Central memory CD8-positive, alpha-beta T cell (primary cell): ENCODE measurements at regions not wholly inside any gene's neighbourhood (a gene's known extent, or its start where the extent isn't known, plus 50 kb on each side); places are given as distances from the start of the nearest gene placed in this dataset.
"Not testable (repeated sequence)": the region's sequence is repeated elsewhere in the genome, so short reads cannot be mapped to it uniquely, and the experiment has no call there.

Experiments used
- ATAC-seq: fragments of 150-1000 bp; cut with Tn5 transposase; replicated peaks from 2 replicates; pipeline ENCODE4 v1.10.0; 2022; ENCODE audit warnings: mild to moderate bottlenecking, moderate FRiP score, moderate number of reproducible peaks; ENCODE audit not compliant: poor library complexity, severe bottlenecking; ENCODE audit errors: extremely low read depth
- DNase-seq, 2 donors: peaks; one replicate each; pipeline ENCODE4 v3.0.0; 2021; ENCODE audit warnings: low spot score in 2 of 2
- H3K27ac Mint-ChIP-seq: one replicate; pipeline ENCODE4 v1.8.0; 2022; ENCODE audit warnings: low read depth, mild to moderate bottlenecking, moderate library complexity, mixed read lengths
- H3K27me3 Mint-ChIP-seq: one replicate; pipeline ENCODE4 v1.8.0; 2022; ENCODE audit warnings: mixed read lengths
- H3K36me3 Mint-ChIP-seq: one replicate; pipeline ENCODE4 v1.8.0; 2022; ENCODE audit warnings: mild to moderate bottlenecking, moderate library complexity, mixed read lengths; ENCODE audit not compliant: insufficient read depth
- H3K4me1 Mint-ChIP-seq: one replicate; pipeline ENCODE4 v1.8.0; 2022; ENCODE audit warnings: mixed read lengths
- H3K4me3 Mint-ChIP-seq: one replicate; pipeline ENCODE4 v1.8.0; 2022; ENCODE audit warnings: mild to moderate bottlenecking, moderate library complexity, mixed read lengths
- H3K9me3 Mint-ChIP-seq: one replicate; pipeline ENCODE4 v1.8.0; 2022; ENCODE audit warnings: mixed read lengths

DNA sequence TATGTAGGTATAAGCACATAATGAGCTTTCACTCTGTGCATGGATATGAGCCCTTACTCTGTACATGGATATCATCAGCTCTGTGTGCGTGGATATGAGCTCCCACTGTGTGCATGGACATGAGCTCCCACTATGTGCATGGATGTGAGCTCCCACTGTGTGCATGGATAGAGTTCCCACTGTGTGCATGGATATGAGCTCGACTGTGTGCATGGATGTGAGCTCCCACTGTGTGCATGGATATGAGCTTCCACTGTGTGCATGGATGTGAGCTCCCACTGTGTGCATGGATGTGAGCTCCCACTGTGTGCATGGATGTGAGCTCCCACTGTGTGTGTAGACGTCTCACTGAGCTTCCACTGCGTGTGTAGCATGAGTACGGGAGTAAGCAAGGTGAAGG, 149.3 kb upstream of the ALKAL2 start:
- ATAC-seq (no peak), DNase-seq (no peak)
- Mint-ChIP-seq H3K27me3 (no peaks in the 10 kb centered on the region), H3K36me3 (peaks cover 2% of the 10 kb centered on the region), H3K27ac (no peak overlapping the region), H3K9me3 (no peaks in the 10 kb centered on the region), H3K4me3 (peak overlapping the region; percentile 67), H3K4me1 (peaks cover 26% of the 10 kb centered on the region)

DNA sequence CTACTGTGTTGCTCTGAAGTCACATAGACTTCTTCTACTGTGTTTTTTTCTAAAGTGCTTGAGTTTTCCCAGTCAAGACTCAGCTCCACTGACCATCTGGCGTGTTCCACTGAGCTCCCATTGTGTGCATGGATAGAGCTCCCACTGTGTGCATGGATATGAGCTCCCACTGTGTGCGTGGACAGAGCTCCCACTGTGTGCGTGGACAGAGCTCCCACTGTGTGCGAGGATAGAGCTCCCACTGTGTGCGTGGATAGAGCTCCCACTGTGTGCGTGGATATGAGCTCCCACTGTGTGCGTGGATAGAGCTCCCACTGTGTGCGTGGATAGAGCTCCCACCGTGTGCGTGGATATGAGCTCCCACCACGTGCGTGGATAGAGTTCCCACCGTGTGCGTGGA, 148.3 kb upstream of the ALKAL2 start:
- Mint-ChIP-seq H3K27me3 (no peaks in the 10 kb centered on the region), H3K4me3 (no peak overlapping the region), H3K9me3 (no peaks in the 10 kb centered on the region), H3K27ac (no peak overlapping the region), H3K36me3 (peaks cover 2% of the 10 kb centered on the region), H3K4me1 (peaks cover 26% of the 10 kb centered on the region)
- ATAC-seq (no peak), DNase-seq (no peak)

DNA sequence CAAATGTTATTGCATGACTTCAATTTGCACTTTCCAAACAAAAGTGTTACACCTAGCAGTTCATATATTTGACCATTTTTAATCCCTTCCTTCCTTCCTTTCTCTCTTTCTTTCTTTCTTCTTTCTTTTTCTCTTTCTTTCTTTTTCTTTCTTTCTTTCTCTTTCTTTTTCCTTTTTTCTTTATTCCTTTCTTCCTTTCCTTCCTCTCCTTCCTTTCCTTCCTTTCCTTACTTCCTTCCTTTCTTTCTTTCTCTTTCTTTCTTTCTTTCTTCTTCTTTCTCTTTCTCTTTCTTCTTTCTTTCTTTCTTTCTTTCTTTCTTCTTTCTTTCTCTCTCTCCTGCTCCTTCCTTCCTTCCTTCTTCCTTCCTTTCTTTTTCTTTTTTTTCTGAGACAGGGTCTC, 146.7 kb upstream of the ALKAL2 start:
- H3K36me3 Mint-ChIP-seq = peaks cover 2% of the 10 kb centered on the region
- no peak overlapping the region for H3K27ac Mint-ChIP-seq

DNA sequence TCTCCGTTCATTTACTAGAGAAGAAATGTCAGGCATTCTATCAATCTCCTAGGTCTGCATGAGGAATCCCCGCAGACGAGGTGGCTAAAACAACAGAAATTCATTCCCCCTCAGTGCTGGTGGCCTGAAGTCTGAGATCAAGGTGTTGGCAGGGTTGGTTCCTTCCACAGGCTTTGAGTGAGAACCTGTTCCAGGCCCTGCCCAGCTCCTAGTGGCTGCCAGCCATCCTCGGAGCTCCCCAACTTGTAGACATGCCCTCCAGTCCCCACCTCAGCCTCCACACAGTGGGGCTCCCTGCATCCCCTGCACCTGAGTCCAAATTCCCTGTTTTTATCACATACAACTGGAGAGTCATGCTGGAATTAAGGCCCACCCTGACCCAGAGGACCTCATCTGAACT, 145.3 kb upstream of the ALKAL2 start:
- H3K4me1 Mint-ChIP-seq = peaks cover 38% of the 10 kb centered on the region
- H3K27ac Mint-ChIP-seq = no peak overlapping the region
- DNase-seq = no peak
- no peak overlapping the region for H3K4me3 Mint-ChIP-seq
- ATAC-seq = no peak
- no peaks in the 10 kb centered on the region for H3K27me3 Mint-ChIP-seq
- no peaks in the 10 kb centered on the region for H3K36me3 Mint-ChIP-seq
- no peaks in the 10 kb centered on the region for H3K9me3 Mint-ChIP-seq

More for the DNA sequence above, 146.7 kb upstream of the ALKAL2 start:
- Mint-ChIP-seq H3K4me3 (no peak overlapping the region), H3K4me1 (peaks cover 39% of the 10 kb centered on the region), H3K9me3 (no peaks in the 10 kb centered on the region), H3K27me3 (no peaks in the 10 kb centered on the region)
- ATAC-seq (no peak), DNase-seq (no peak)

DNA sequence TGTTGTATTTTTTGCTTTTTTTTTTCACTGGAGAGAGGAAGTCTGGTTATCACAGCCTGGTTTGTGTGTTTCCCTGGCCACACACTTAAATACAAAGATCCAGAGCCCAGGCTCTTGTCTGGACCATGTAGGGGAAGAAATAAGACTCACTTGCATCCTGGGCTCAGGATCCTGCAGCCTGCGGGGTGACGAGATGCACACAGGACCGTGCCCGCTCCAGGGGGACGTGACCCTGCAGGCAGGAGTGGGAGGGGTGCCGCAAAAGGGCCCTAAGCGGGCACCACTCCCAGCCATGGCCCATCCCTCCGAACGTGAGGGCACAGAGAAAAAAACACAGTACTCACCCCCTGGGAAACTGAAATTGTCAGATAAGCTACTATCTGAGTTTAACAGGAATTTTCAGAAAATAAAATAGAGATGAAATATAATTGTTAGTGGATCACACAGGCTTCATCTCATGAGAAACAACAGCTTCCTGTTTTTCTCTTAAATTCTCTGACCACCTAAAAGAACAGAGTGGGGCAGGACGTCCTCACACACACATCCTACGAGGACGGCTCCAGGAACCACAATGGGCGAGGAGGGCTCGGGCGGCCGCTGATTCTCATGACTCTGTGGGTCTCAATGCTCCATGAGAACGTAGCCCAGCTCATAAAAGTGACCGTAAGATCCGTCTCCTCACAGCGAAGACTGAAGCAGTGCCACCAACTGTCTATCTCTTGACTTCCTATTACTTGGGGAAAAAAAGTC, 142.6 kb upstream of the ALKAL2 start:
- Mint-ChIP-seq H3K27me3 (no peaks in the 10 kb centered on the region), H3K27ac (peak overlapping the region; percentile 97), H3K4me3 (peak overlapping the region; percentile 80), H3K9me3 (no peaks in the 10 kb centered on the region), H3K4me1 (peaks cover 28% of the 10 kb centered on the region), H3K36me3 (no peaks in the 10 kb centered on the region)
- DNase-seq = no peak
- ATAC-seq = peak; percentile 24

DNA sequence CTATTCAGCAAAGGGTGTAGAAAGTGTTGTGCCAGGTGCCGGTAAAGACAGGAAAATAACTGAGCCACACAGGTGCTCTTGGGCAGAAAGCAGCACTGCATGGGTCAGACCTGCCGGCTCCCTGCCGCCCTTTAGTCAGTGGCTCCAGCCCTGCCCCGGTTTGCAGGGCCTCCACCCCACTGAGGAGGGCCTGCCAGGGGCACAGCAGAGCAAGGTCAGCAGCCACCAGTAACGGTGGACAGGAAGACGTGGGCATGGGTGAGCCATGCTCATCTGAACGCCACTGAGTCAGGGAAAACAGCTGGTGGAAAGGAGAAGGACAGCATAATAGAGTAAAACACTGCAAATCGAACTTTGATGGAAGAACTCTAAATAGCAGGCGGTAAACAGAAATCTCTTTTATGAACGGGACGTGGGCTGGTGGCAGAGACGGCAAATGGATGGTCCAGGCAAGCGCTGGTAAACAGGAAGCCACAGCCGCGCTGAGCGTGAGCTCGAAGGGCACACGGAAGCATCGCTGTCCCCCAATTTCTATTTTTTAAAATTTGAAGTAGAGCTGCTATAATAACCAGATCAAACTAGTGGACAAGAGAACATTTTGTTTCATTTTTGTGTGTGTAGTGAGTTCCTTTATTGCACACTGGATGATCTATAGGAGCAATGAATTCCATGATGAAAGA, 141.8 kb upstream of the ALKAL2 start:
- H3K27ac Mint-ChIP-seq = peak overlapping the region; percentile 97
- peak; percentile 84 for ATAC-seq
- H3K9me3 Mint-ChIP-seq = no peaks in the 10 kb centered on the region
- DNase-seq = no peak
- no peaks in the 10 kb centered on the region for H3K27me3 Mint-ChIP-seq
- no peaks in the 10 kb centered on the region for H3K36me3 Mint-ChIP-seq
- H3K4me1 Mint-ChIP-seq = peaks cover 24% of the 10 kb centered on the region
- peak overlapping the region; percentile 80 for H3K4me3 Mint-ChIP-seq

DNA sequence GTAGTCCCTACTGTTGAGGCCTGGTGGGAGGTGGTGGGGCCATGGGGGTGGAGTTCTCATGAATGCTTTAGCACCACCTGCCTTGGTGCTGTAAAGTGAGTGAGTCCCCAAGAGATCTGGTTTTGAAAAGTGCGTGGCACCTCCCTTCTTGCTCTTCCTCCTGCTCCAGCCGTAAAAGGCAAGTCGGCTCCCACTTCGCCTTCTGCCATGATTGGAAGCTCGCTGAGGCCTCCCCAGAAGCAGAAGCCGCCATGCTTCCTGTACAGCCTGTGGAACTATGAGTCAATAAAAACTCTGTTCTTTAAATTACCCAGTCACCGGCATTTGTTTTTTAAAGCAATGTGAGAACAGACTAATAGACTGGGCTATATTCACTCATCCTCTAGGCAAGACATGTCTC, 141.3 kb upstream of the ALKAL2 start:
- peak overlapping the region; percentile 97 for H3K27ac Mint-ChIP-seq
- ATAC-seq = no peak
- H3K36me3 Mint-ChIP-seq = no peaks in the 10 kb centered on the region
- no peaks in the 10 kb centered on the region for H3K27me3 Mint-ChIP-seq
- peaks cover 23% of the 10 kb centered on the region for H3K4me1 Mint-ChIP-seq
- DNase-seq = no peak
- no peaks in the 10 kb centered on the region for H3K9me3 Mint-ChIP-seq
- H3K4me3 Mint-ChIP-seq = peak overlapping the region; percentile 80

DNA sequence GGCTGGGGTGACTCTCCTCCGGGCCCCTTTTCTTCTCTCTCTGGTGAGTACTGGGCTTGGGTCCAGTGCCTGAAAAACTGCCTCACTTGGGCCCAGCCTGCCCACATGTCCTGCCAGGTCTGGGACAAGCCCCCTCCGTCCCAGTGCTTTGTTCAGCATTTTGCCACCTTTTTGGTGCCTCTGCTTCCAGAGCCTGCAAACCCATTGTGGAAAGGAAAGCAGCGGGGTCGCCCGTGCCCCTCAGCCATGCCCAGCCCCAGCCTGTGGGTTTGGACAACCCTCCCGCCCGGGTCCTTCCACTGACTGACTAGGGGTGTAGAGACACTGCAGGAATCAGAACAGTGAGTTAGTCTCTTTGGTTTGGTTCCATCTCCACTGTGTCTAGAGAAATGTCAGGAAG, 140.7 kb upstream of the ALKAL2 start:
- no peaks in the 10 kb centered on the region for H3K27me3 Mint-ChIP-seq
- no peak overlapping the region for H3K27ac Mint-ChIP-seq
- no peaks in the 10 kb centered on the region for H3K9me3 Mint-ChIP-seq
- H3K4me3 Mint-ChIP-seq = no peak overlapping the region
- peaks cover 23% of the 10 kb centered on the region for H3K4me1 Mint-ChIP-seq
- H3K36me3 Mint-ChIP-seq = no peaks in the 10 kb centered on the region
- ATAC-seq = no peak
- DNase-seq = no peak

DNA sequence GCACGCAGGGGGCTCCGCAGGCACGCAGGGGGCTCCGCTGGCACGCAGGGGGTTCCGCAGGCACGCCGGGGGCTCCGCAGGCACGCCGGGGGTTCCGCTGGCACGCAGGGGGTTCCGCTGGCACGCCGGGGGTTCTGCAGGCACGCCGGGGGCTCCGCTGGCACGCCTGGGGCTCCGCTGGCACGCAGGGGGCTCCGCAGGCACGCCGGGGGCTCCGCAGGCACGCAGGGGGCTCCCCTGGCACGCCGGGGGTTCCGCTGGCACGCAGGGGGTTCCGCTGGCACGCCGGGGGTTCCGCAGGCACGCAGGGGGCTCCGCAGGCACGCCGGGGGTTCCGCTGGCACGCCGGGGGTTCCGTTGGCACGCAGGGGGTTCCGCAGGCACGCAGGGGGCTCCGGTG, 138.8 kb upstream of the ALKAL2 start:
- DNase-seq, H3K4me3 Mint-ChIP-seq, H3K36me3 Mint-ChIP-seq, H3K9me3 Mint-ChIP-seq, ATAC-seq, H3K27ac Mint-ChIP-seq, H3K27me3 Mint-ChIP-seq: not testable (repeated sequence)
- peaks cover 23% of the 10 kb centered on the region for H3K4me1 Mint-ChIP-seq

DNA sequence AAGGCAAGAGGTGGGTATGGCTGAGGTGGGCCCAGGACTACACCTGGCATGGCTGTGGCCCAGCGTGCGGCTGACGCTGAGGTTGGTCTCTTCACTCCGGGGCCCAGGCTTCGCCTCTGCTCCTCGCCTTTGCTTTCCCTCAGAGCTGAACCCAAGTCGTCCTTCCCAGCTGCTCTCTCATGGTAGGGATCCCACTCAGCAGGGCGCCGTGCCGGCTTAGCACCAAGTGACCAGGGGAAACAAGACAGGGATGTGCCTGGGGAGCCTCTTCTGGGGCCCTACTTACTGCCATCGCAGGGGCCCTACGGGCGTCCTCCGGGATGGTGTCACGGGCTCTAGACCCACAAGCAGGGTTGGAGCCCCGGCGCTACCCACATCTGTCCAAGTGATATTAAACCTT, 138.1 kb upstream of the ALKAL2 start:
- no peak overlapping the region for H3K27ac Mint-ChIP-seq
- no peaks in the 10 kb centered on the region for H3K36me3 Mint-ChIP-seq
- H3K9me3 Mint-ChIP-seq = no peaks in the 10 kb centered on the region
- DNase-seq (no peak), ATAC-seq (no peak)
- H3K4me1 Mint-ChIP-seq = peaks cover 23% of the 10 kb centered on the region
- H3K4me3 Mint-ChIP-seq = no peak overlapping the region
- H3K27me3 Mint-ChIP-seq = no peaks in the 10 kb centered on the region

DNA sequence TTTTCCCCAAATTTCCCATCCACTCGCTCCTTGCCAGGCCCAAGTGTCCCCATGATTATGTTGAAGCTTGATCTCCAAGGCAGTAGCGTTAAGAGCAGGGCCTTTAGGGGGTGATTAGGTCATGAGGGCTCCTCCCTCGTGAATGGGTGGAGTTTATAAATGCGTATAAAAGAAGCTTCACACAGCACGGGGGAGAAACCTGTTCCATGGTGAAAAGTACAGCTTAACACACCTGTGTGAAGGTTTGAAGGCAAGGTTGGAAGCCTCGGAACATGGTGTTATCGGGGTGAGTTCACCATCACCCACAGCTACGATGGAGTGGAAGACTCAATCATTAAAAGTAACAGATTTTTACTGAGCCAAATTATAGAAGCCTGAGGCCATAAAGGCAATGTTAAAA, 137.4 kb upstream of the ALKAL2 start:
- Mint-ChIP-seq H3K27me3 (no peaks in the 10 kb centered on the region), H3K4me1 (peaks cover 16% of the 10 kb centered on the region), H3K36me3 (no peaks in the 10 kb centered on the region), H3K4me3 (no peak overlapping the region), H3K9me3 (no peaks in the 10 kb centered on the region), H3K27ac (no peak overlapping the region)
- no peak for ATAC-seq
- DNase-seq = no peak

DNA sequence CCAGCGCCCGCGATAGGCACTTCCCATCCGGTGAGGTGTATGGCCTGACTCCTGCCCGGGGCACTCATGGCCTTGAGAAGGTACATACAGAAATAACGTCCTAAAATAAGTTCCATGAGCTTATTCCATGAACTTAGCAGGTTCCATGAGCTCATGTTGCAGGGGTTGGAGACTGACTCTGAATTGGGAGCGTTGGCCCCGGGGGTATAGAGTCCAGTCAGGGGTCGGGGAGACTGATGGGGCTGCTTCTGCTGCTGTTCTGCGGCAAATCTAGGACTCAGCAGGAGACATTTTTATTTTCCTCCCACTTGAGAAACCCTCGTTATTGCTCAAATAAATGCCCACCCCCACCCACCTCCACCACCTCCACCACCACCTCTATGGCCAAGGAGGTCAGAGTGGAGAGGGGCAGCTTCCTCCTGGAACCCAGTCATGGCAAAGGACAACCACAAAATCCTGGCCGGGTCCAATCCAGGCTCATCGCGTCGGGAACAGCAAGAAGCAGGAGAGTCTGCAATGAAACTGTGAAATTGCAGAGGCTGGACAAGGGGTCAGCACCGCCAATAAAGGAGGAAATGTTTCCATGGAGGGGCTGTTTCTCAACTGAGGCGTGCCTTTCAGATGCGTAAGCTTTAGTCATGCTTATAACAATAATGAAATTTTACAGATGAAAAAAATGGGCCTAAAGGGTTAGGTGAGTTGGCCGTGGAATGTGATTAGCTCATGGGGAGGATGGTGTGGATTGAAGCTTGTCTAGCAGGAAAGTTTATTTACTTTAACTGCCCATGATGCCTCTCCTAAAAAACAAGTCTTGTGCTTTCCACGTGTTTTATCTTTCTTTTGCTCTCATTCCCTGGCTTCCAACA, 136.6 kb upstream of the ALKAL2 start:
- H3K27ac Mint-ChIP-seq = no peak overlapping the region
- no peaks in the 10 kb centered on the region for H3K9me3 Mint-ChIP-seq
- peaks cover 3% of the 10 kb centered on the region for H3K36me3 Mint-ChIP-seq
- ATAC-seq (no peak), DNase-seq (no peak)
- H3K27me3 Mint-ChIP-seq = no peaks in the 10 kb centered on the region
- H3K4me1 Mint-ChIP-seq = peaks cover 9% of the 10 kb centered on the region
- no peak overlapping the region for H3K4me3 Mint-ChIP-seq
